ENCODE measurements at regions not wholly inside any gene's neighbourhood (a gene's known extent, or its start where the extent isn't known, plus 50 kb on each side); places are given as distances from the start of the nearest gene placed in this dataset.

DNA sequence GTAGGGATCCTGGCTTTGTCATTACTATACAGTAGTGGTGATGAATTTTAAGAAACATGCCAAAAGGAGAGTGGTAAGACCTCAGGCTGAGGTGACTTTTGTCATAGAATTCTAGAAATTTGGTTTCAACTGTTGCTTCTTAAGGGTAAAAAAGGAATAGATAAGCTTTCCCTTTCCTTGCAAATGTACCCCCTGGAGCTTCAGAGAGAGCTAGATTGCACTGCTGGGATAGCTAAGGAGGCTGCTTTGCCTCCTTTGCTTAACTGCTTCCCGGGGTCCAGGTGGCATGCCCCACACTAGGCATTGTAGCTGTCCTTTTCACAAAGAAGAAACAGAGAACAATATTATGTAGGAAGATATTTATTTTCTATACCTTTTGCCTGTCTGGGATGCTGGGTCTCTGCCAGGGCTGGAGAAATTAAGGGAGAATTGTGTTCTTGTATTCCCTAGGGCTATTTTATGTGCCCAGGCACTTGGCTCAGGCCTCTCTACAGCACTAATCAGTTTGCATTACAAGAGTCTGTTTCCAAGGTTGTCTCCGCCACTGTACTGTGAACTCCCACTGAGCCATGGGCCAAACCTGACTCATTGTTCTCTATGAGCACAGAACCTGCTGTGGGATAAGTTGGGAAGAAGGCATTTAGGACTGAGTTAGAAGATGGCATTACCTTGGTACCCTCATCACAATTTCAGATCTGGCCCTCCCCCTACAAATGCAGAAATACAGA, 460.0 kb downstream of the PDCD6IP start:
- TF ChIP-seq, protein P1, sequence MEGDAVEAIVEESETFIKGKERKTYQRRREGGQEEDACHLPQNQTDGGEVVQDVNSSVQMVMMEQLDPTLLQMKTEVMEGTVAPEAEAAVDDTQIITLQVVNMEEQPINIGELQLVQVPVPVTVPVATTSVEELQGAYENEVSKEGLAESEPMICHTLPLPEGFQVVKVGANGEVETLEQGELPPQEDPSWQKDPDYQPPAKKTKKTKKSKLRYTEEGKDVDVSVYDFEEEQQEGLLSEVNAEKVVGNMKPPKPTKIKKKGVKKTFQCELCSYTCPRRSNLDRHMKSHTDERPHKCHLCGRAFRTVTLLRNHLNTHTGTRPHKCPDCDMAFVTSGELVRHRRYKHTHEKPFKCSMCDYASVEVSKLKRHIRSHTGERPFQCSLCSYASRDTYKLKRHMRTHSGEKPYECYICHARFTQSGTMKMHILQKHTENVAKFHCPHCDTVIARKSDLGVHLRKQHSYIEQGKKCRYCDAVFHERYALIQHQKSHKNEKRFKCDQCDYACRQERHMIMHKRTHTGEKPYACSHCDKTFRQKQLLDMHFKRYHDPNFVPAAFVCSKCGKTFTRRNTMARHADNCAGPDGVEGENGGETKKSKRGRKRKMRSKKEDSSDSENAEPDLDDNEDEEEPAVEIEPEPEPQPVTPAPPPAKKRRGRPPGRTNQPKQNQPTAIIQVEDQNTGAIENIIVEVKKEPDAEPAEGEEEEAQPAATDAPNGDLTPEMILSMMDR (IDR thresholded peaks at IDR 0.05): no peak
- no peak for TF ChIP-seq POLR2A (IDR thresholded peaks at IDR 0.05)

All from lower leg skin (tissue), 3 donors.